Loucy (cell line): ENCODE measurements at regions not wholly inside any gene's neighbourhood (a gene's known extent, or its start where the extent isn't known, plus 50 kb on each side); places are given as distances from the start of the nearest gene placed in this dataset.

Source experiments
- EZH2phosphoT487 ChIP-seq: fragments of 200-600 bp; IDR thresholded peaks from 2 replicates; pipeline ENCODE4 v1.6.1; 2018; ENCODE audit warnings: antibody characterized with exemption, mild to moderate bottlenecking, moderate library complexity, borderline replicate concordance
- TF ChIP-seq, protein P1 (sequence below): fragments of 200-600 bp; sonication (generic); conservative IDR thresholded peaks from 2 replicates; pipeline ENCODE4 v1.5.1; 2014; ENCODE audit warnings: mild to moderate bottlenecking, antibody characterized with exemption, low read length

DNA sequence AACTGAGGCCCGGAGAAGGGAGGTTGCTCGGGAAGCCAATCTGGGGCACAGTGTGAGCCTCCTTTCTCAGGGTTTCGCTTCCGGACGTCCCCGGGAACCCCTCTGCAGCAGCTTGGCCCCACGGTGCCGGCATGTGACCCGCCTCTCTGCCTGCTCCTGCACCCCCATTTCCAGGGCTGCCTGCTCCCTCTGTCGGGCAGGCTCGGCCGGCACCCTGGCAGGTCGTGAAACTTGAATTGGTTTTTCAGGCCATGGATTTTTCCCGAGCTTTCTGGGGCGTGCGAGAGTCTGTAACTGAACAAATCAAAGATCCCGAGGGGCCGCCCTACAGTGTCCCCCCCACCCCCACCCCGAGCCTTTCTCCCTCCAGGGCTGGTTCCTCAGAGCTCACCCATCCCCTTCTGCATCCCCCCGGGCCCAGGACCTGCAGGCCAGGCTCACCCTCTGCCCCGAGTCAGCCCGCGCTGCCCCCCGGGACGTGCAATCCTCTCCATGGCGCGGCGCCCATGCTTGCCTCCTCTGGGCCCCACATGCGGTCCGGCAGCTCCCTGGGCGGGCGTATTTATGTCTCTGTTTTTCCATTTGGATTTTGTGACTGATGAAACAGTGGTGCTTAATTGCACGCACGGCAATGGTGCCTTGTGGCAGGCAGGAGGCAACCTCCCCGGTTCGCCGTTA lies 58.1 kb downstream of the UNCX start:
- TF ChIP-seq, protein P1, sequence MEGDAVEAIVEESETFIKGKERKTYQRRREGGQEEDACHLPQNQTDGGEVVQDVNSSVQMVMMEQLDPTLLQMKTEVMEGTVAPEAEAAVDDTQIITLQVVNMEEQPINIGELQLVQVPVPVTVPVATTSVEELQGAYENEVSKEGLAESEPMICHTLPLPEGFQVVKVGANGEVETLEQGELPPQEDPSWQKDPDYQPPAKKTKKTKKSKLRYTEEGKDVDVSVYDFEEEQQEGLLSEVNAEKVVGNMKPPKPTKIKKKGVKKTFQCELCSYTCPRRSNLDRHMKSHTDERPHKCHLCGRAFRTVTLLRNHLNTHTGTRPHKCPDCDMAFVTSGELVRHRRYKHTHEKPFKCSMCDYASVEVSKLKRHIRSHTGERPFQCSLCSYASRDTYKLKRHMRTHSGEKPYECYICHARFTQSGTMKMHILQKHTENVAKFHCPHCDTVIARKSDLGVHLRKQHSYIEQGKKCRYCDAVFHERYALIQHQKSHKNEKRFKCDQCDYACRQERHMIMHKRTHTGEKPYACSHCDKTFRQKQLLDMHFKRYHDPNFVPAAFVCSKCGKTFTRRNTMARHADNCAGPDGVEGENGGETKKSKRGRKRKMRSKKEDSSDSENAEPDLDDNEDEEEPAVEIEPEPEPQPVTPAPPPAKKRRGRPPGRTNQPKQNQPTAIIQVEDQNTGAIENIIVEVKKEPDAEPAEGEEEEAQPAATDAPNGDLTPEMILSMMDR: no peak
- no peak for TF ChIP-seq EZH2phosphoT487
